HG02610 (cell line): ENCODE measurements at regions not wholly inside any gene's neighbourhood (a gene's known extent, or its start where the extent isn't known, plus 50 kb on each side); places are given as distances from the start of the nearest gene placed in this dataset.

Experiments used
- ATAC-seq: cut with Tn5 transposase; IDR thresholded peaks from one replicate; pipeline ENCODE4 v1.9.1; 2021; ENCODE audit warnings: mild to moderate bottlenecking, moderate library complexity; ENCODE audit not compliant: unreplicated experiment

GRCh38 chr10:61356354-61356753, 96.8 kb downstream of the TMEM26 start:
- ATAC-seq = no peak

GRCh38 chr10:61355211-61355610, 98.0 kb downstream of the TMEM26 start:
- ATAC-seq = no peak

- no peak for ATAC-seq
Observed at GRCh38 chr10:61354401-61354975, 98.7 kb downstream of the TMEM26 start.

- no peak for ATAC-seq
Observed at GRCh38 chr10:61350794-61351193, 102.4 kb downstream of the TMEM26 start.

GRCh38 chr10:61350068-61350467, 103.1 kb downstream of the TMEM26 start:
- no peak for ATAC-seq

- no peak for ATAC-seq
Observed at GRCh38 chr10:61346796-61347413, 106.3 kb downstream of the TMEM26 start.

- ATAC-seq = no peak
Observed at GRCh38 chr10:61343796-61344195, 109.4 kb downstream of the TMEM26 start.

- ATAC-seq = no peak
Observed at GRCh38 chr10:61342858-61343572, 110.2 kb downstream of the TMEM26 start.

- no peak for ATAC-seq
Observed at GRCh38 chr10:61341008-61341407, 112.2 kb downstream of the TMEM26 start.

GRCh38 chr10:61338146-61338545, 115.0 kb downstream of the TMEM26 start:
- ATAC-seq = no peak

GRCh38 chr10:61337741-61338140, 115.4 kb downstream of the TMEM26 start:
- no peak for ATAC-seq

GRCh38 chr10:61336831-61337230, 116.3 kb downstream of the TMEM26 start:
- no peak for ATAC-seq

GRCh38 chr10:61335359-61335758, 117.8 kb downstream of the TMEM26 start:
- no peak for ATAC-seq

GRCh38 chr10:61332581-61332980, 120.6 kb downstream of the TMEM26 start:
- ATAC-seq = no peak

- ATAC-seq = no peak
Observed at GRCh38 chr10:61330669-61331068, 122.5 kb downstream of the TMEM26 start.

GRCh38 chr10:61329854-61330253, 123.3 kb downstream of the TMEM26 start:
- peak; percentile 70 for ATAC-seq

GRCh38 chr10:61325223-61325960, 127.8 kb downstream of the TMEM26 start:
- no peak for ATAC-seq

- no peak for ATAC-seq
Observed at GRCh38 chr10:61323726-61324125, 129.5 kb downstream of the TMEM26 start.

- ATAC-seq = no peak
Observed at GRCh38 chr10:61321041-61321857, 131.9 kb downstream of the TMEM26 start.

GRCh38 chr10:61320257-61320587, 133.0 kb downstream of the TMEM26 start:
- ATAC-seq = no peak
